NCI-H748 treated with DMSO at 0.1 percent for 48 hours (cell line): ENCODE measurements at regions not wholly inside any gene's neighbourhood (a gene's known extent, or its start where the extent isn't known, plus 50 kb on each side); places are given as distances from the start of the nearest gene placed in this dataset.
"Not testable (repeated sequence)": the region's sequence is repeated elsewhere in the genome, so short reads cannot be mapped to it uniquely, and the experiment has no call there.

ENCODE experiments used
- DNase-seq: peaks from one replicate; lab custom pipeline; 2025; lab: John Stamatoyannopoulos, UW

- no peak for DNase-seq
Observed at GRCh38 chr15:96052154-96052553, 278.3 kb upstream of the NR2F2 start.

- no peak for DNase-seq
Observed at GRCh38 chr15:96052572-96053030, 277.9 kb upstream of the NR2F2 start.

- peak; percentile 94 for DNase-seq
Observed at GRCh38 chr15:96053031-96053780, 277.3 kb upstream of the NR2F2 start.

- DNase-seq = no peak
Observed at GRCh38 chr15:96053781-96054428, 276.6 kb upstream of the NR2F2 start.

- DNase-seq = no peak
Observed at GRCh38 chr15:96054621-96055020, 275.9 kb upstream of the NR2F2 start.

GRCh38 chr15:96058103-96058851 lies 272.2 kb upstream of the NR2F2 start:
- no peak for DNase-seq

- not testable (repeated sequence) for DNase-seq
Observed at GRCh38 chr15:96058852-96059103, 271.7 kb upstream of the NR2F2 start.

GRCh38 chr15:96060591-96060990 lies 269.9 kb upstream of the NR2F2 start:
- DNase-seq = not testable (repeated sequence)

GRCh38 chr15:96064351-96064756 lies 266.1 kb upstream of the NR2F2 start:
- no peak for DNase-seq

GRCh38 chr15:96066126-96066525 lies 264.4 kb upstream of the NR2F2 start:
- no peak for DNase-seq

GRCh38 chr15:96066852-96067495 lies 263.5 kb upstream of the NR2F2 start:
- no peak for DNase-seq

GRCh38 chr15:96067677-96068076 lies 262.8 kb upstream of the NR2F2 start:
- no peak for DNase-seq

GRCh38 chr15:96068897-96069296 lies 261.6 kb upstream of the NR2F2 start:
- no peak for DNase-seq

- DNase-seq = no peak
Observed at GRCh38 chr15:96070636-96071035, 259.9 kb upstream of the NR2F2 start.

GRCh38 chr15:96072821-96073220 lies 257.7 kb upstream of the NR2F2 start:
- no peak for DNase-seq

- no peak for DNase-seq
Observed at GRCh38 chr15:96073908-96074307, 256.6 kb upstream of the NR2F2 start.

GRCh38 chr15:96075895-96076294 lies 254.6 kb upstream of the NR2F2 start:
- no peak for DNase-seq

GRCh38 chr15:96076350-96076749 lies 254.2 kb upstream of the NR2F2 start:
- DNase-seq = no peak

- DNase-seq = no peak
Observed at GRCh38 chr15:96079041-96079440, 251.5 kb upstream of the NR2F2 start.

GRCh38 chr15:96079882-96080281 lies 250.6 kb upstream of the NR2F2 start:
- DNase-seq = no peak

GRCh38 chr15:96086164-96086563 lies 244.3 kb upstream of the NR2F2 start:
- DNase-seq = no peak

GRCh38 chr15:96087180-96087884 lies 243.2 kb upstream of the NR2F2 start:
- no peak for DNase-seq
